Tibial nerve (tissue), 4 donors: ENCODE measurements at regions not wholly inside any gene's neighbourhood (a gene's known extent, or its start where the extent isn't known, plus 50 kb on each side); places are given as distances from the start of the nearest gene placed in this dataset.

Experiments used
- DNase-seq, 2 donors: peaks; one replicate each; pipeline ENCODE4 v3.0.0-alpha.2; 2019; ENCODE audit warnings: low spot score in 2 of 2
- H3K27ac ChIP-seq, 4 donors: fragments of 200-600 bp; sonication (generic) in 3 of 4; one replicate each; pipeline ENCODE4 v1.5.1; 2017 to 2019; ENCODE audit warnings: mild to moderate bottlenecking in 1 of 4
- H3K27me3 ChIP-seq, 2 donors: fragments of 200-600 bp; sonication (generic) in 1 of 2; one replicate each; pipeline versions ENCODE4 v1.5.1 to v1.6.0; 2017 to 2019
- H3K36me3 ChIP-seq, 3 donors: fragments of 200-600 bp; sonication (generic); one replicate each; pipeline ENCODE4 v1.5.1; 2018 to 2019
- H3K4me1 ChIP-seq, 4 donors: fragments of 200-600 bp; sonication (generic) in 3 of 4; one replicate each; pipeline ENCODE4 v1.5.1; 2017 to 2019
- H3K4me3 ChIP-seq, 4 donors: fragments of 200-600 bp; sonication (generic) in 3 of 4; one replicate each; pipeline ENCODE4 v1.5.1; 2017 to 2019; ENCODE audit warnings: mild to moderate bottlenecking in 1 of 4, moderate library complexity in 1 of 4
- H3K9me3 ChIP-seq, 4 donors: fragments of 200-600 bp; sonication (generic) in 3 of 4; one replicate each; pipeline ENCODE4 v1.5.1; 2017 to 2019
- EP300 ChIP-seq, 2 donors: sonication (generic); formaldehyde crosslinking; IDR thresholded peaks; one replicate each; pipeline ENCODE4 v1.6.1; 2017; ENCODE audit warnings: antibody characterized with exemption in 2 of 2, mild to moderate bottlenecking in 1 of 2
- POLR2A ChIP-seq, 2 donors: fragments of 450-650 bp; IDR thresholded peaks; one replicate each; pipeline ENCODE4 v1.6.1; 2017; ENCODE audit warnings: antibody characterized with exemption in 2 of 2, mild to moderate bottlenecking in 2 of 2, moderate library complexity in 2 of 2
- WGBS, 2 donors: methylation state at CpG; one replicate each; pipeline ENCODE4 v1.1.5; 2018; 5-methylcytosine and 5-hydroxymethylcytosine counted together
- TF ChIP-seq, protein P1 (sequence below), 5 experiments: fragments of 200-600 bp in 3 of 5; fragments of 450-650 bp in 2 of 5; sonication (generic) in 3 of 5; IDR thresholded peaks; one replicate each; pipeline ENCODE4 v1.5.1; 2016 to 2019; ENCODE audit warnings: antibody characterized with exemption in 5 of 5, mild to moderate bottlenecking in 3 of 5, moderate library complexity in 2 of 5

DNA sequence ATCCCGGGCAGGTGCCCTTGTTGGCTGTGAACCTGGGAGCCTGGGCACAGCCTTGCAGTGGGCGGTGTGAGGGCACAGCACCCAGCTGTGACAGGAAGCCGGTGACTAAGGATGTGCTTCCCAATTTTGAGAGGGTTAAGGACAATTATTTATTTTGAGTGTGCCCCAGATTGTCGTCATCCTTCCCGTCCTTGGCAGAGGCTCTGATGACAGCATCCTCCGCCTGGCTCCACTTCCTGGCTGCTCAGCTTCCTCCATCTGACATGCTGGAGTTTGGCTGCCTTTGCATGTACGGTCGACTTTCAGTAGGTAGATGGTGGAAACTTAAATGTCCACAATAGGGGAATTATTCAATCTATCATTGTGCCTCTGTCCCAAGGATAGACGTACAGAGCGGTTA is 282.4 kb upstream of the EEF2KMT start:
- Histone ChIP-seq H3K36me3 (no peaks in the 10 kb centered on the region), H3K4me1 (no peaks in the 10 kb centered on the region), H3K27ac (no peak overlapping the region), H3K27me3 (no peaks in the 10 kb centered on the region), H3K4me3 (no peak overlapping the region), H3K9me3 (peaks cover 0 to 7% (median 0%) of the 10 kb centered on the region in 4 donors)
- WGBS, 2 donors = 73 to 81% methylated on average over 10 of the region's 10 CpGs
- TF ChIP-seq, protein P1, sequence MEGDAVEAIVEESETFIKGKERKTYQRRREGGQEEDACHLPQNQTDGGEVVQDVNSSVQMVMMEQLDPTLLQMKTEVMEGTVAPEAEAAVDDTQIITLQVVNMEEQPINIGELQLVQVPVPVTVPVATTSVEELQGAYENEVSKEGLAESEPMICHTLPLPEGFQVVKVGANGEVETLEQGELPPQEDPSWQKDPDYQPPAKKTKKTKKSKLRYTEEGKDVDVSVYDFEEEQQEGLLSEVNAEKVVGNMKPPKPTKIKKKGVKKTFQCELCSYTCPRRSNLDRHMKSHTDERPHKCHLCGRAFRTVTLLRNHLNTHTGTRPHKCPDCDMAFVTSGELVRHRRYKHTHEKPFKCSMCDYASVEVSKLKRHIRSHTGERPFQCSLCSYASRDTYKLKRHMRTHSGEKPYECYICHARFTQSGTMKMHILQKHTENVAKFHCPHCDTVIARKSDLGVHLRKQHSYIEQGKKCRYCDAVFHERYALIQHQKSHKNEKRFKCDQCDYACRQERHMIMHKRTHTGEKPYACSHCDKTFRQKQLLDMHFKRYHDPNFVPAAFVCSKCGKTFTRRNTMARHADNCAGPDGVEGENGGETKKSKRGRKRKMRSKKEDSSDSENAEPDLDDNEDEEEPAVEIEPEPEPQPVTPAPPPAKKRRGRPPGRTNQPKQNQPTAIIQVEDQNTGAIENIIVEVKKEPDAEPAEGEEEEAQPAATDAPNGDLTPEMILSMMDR (IDR thresholded peaks at IDR 0.05) = no peak
- TF ChIP-seq POLR2A (IDR thresholded peaks at IDR 0.05) = no peak
- TF ChIP-seq EP300 (IDR thresholded peaks at IDR 0.05) = no peak
- no peak for DNase-seq

GRCh38 chr16:5378531-5378930 is 280.9 kb upstream of the EEF2KMT start:
- no peaks in the 10 kb centered on the region for H3K27me3 ChIP-seq
- H3K4me1 ChIP-seq = no peaks in the 10 kb centered on the region
- H3K27ac ChIP-seq = no peak overlapping the region
- peaks cover 0 to 7% (median 0%) of the 10 kb centered on the region in 4 donors for H3K9me3 ChIP-seq
- no peaks in the 10 kb centered on the region for H3K36me3 ChIP-seq
- 80 to 81% methylated on average over 4 of the region's 4 CpGs for WGBS, 2 donors
- no peak overlapping the region for H3K4me3 ChIP-seq
- TF ChIP-seq EP300 (IDR thresholded peaks at IDR 0.05) = no peak
- TF ChIP-seq POLR2A (IDR thresholded peaks at IDR 0.05) = no peak
- TF ChIP-seq, protein P1 (IDR thresholded peaks at IDR 0.05) = no peak
- DNase-seq = no peak

DNA sequence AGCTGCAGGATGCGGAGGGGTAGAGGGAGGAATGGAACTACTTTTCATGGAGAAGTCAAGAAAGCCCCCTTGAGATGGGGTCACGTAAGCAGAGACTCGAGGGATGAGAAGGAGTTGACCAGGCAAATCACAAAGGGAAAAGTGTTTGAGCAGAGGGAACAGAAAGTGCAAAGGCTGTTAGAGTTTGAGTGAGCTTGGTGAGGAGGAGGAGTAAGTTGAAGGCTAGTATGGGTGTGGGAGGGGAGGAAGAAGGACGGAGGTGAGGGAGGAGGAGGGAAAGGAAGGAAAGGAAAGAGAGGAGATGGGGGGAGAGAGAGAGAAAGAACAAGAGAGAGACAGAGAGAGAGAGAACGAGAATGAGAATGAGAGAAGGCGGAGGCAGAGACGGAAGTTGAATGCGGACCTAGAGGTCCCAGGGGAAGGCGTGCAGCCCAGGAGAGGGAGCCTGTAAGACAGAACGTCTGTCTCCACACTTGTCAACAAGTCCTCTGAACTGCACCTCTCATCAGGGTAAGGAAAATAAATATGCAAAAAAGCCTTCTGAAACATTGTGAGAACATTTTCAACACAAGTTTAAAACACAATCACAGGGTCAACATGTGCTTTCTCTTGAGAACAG is 279.8 kb upstream of the EEF2KMT start:
- Histone ChIP-seq H3K36me3 (no peaks in the 10 kb centered on the region), H3K9me3 (peaks cover 0 to 3% (median 0%) of the 10 kb centered on the region in 4 donors), H3K27me3 (no peaks in the 10 kb centered on the region), H3K27ac (no peak overlapping the region), H3K4me3 (no peak overlapping the region), H3K4me1 (no peaks in the 10 kb centered on the region)
- 41 to 53% methylated on average over 10 of the region's 10 CpGs for WGBS, 2 donors
- DNase-seq = no peak
- TF ChIP-seq POLR2A (IDR thresholded peaks at IDR 0.05) = no peak
- TF ChIP-seq, protein P1 (IDR thresholded peaks at IDR 0.05) = no peak
- TF ChIP-seq EP300 (IDR thresholded peaks at IDR 0.05) = no peak

- WGBS, 2 donors = 75% methylated on average over 4 of the region's 4 CpGs
- no peaks in the 10 kb centered on the region for H3K27me3 ChIP-seq
These were observed 276.6 kb upstream of the EEF2KMT start for GRCh38 chr16:5374184-5374583.

DNA sequence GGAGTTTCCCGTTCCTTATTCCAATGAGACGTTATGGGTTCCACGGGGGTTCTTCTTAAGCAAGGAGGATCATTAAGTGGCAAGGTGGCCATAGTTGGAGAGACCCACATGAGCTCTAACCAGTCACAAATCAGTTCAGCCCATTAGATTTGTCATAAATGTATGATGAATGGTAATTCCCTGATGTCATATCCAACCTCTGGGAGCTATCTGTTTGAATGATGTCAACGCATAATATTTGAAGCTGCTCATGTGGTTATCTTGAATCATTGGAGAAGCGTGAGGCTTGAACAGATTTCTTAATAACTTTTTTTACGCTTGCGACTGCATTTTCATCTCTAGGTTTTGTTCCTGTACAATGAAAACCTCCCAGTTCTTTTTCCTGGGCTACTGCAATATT is 270.4 kb upstream of the EEF2KMT start:
- H3K9me3 ChIP-seq = no peaks in the 10 kb centered on the region
- TF ChIP-seq, protein P1 (IDR thresholded peaks at IDR 0.05) = no peak
- TF ChIP-seq EP300 (IDR thresholded peaks at IDR 0.05) = no peak
- no peak for TF ChIP-seq POLR2A (IDR thresholded peaks at IDR 0.05)
- no peak overlapping the region for H3K4me3 ChIP-seq
- WGBS, 2 donors = 84 to 86% methylated on average over 7 of the region's 7 CpGs
- no peak for DNase-seq
- H3K27ac ChIP-seq = no peak overlapping the region
- H3K36me3 ChIP-seq = no peaks in the 10 kb centered on the region
- no peaks in the 10 kb centered on the region for H3K27me3 ChIP-seq
- H3K4me1 ChIP-seq = no peaks in the 10 kb centered on the region

More at GRCh38 chr16:5374184-5374583, 276.6 kb upstream of the EEF2KMT start:
- DNase-seq = no peak
- Histone ChIP-seq H3K4me3 (no peak overlapping the region), H3K9me3 (no peaks in the 10 kb centered on the region), H3K36me3 (no peaks in the 10 kb centered on the region), H3K27ac (no peak overlapping the region), H3K4me1 (no peaks in the 10 kb centered on the region)
- TF ChIP-seq EP300 (IDR thresholded peaks at IDR 0.05) (no peak), POLR2A (IDR thresholded peaks at IDR 0.05) (no peak)
- TF ChIP-seq, protein P1 (IDR thresholded peaks at IDR 0.05) = no peak
